ENCODE measurements at regions not wholly inside any gene's neighbourhood (a gene's known extent, or its start where the extent isn't known, plus 50 kb on each side); places are given as distances from the start of the nearest gene placed in this dataset.

DNA sequence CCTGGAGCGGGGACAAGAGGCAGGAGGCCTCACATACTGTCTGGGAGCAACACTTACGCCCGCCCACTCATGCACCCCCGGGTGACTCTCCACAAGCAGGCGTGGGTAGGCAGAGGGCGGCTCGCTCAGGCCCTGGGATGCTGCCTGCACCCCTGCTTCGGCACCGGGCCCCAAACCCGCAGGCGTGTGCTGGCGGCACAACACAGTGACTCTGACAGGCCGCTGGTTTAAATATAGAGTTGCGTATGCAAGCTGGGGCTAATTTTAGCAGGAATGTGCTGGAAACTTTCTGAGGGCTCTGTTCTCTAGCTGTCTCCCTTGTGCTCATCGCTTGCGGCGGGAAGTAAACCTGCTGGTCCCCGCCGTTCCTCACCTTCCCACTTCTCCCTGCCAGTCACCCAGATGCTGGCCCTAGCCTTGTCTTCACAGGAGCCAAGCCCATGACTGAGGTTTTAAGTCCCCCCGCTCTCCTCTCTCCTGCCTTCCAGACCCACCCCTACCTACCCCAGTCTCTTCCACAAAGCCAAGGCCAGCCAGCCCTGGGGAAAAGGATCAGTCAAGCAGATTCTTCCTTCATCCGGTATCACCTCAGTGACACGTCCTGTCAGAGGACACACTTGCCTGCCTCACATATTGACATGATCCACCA, 94.5 kb upstream of the FOXP4 start:
- TF ChIP-seq ZNF8 (CRISPR knock-in tag; IDR thresholded peaks at IDR 0.05) (no peak), GLIS3 (CRISPR knock-in tag; IDR thresholded peaks at IDR 0.05) (no peak), TCF4 (CRISPR knock-in tag; IDR thresholded peaks at IDR 0.05; ENCODE audit: borderline replicate concordance) (no peak)
- TF ChIP-seq, protein P1, sequence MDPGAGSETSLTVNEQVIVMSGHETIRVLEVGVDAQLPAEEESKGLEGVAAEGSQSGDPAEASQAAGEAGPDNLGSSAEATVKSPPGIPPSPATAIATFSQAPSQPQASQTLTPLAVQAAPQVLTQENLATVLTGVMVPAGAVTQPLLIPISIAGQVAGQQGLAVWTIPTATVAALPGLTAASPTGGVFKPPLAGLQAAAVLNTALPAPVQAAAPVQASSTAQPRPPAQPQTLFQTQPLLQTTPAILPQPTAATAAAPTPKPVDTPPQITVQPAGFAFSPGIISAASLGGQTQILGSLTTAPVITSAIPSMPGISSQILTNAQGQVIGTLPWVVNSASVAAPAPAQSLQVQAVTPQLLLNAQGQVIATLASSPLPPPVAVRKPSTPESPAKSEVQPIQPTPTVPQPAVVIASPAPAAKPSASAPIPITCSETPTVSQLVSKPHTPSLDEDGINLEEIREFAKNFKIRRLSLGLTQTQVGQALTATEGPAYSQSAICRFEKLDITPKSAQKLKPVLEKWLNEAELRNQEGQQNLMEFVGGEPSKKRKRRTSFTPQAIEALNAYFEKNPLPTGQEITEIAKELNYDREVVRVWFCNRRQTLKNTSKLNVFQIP (CRISPR knock-in tag; IDR thresholded peaks at IDR 0.05; ENCODE audit: borderline replicate concordance, low read depth) = no peak
- no peak for ATAC-seq

GRCh38 chr6:41452763-41453162, 93.4 kb upstream of the FOXP4 start:
- TF ChIP-seq TCF4 (CRISPR knock-in tag; IDR thresholded peaks at IDR 0.05; ENCODE audit: borderline replicate concordance) = no peak
- no peak for TF ChIP-seq GLIS3 (CRISPR knock-in tag; IDR thresholded peaks at IDR 0.05)
- TF ChIP-seq OSR1 (CRISPR knock-in tag; IDR thresholded peaks at IDR 0.05) = no peak
- TF ChIP-seq, protein P2, sequence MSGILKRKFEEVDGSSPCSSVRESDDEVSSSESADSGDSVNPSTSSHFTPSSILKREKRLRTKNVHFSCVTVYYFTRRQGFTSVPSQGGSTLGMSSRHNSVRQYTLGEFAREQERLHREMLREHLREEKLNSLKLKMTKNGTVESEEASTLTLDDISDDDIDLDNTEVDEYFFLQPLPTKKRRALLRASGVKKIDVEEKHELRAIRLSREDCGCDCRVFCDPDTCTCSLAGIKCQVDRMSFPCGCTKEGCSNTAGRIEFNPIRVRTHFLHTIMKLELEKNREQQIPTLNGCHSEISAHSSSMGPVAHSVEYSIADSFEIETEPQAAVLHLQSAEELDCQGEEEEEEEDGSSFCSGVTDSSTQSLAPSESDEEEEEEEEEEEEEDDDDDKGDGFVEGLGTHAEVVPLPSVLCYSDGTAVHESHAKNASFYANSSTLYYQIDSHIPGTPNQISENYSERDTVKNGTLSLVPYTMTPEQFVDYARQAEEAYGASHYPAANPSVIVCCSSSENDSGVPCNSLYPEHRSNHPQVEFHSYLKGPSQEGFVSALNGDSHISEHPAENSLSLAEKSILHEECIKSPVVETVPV (CRISPR knock-in tag; IDR thresholded peaks at IDR 0.05) = no peak
- no peak for TF ChIP-seq ZNF565 (CRISPR knock-in tag; conservative IDR thresholded peaks at IDR 0.05; ENCODE audit: low read depth)
- no peak for TF ChIP-seq PATZ1 (CRISPR knock-in tag; IDR thresholded peaks at IDR 0.05; ENCODE audit: borderline replicate concordance)
- no peak for TF ChIP-seq CSDC2 (CRISPR knock-in tag; IDR thresholded peaks at IDR 0.05)
- no peak for TF ChIP-seq RARB (CRISPR knock-in tag; IDR thresholded peaks at IDR 0.05)
- no peak for TF ChIP-seq TOX (CRISPR knock-in tag; IDR thresholded peaks at IDR 0.05; ENCODE audit: borderline replicate concordance)
- TF ChIP-seq ESRRG (CRISPR knock-in tag; IDR thresholded peaks at IDR 0.05) = no peak
- no peak for TF ChIP-seq BACH2 (CRISPR knock-in tag; IDR thresholded peaks at IDR 0.05; ENCODE audit: borderline replicate concordance)
- no peak for ATAC-seq

- ATAC-seq = no peak
- TF ChIP-seq, protein P2 (CRISPR knock-in tag; IDR thresholded peaks at IDR 0.05) = no peak
- TF ChIP-seq TSHZ2 (CRISPR knock-in tag; IDR thresholded peaks at IDR 0.05) = no peak
- no peak for TF ChIP-seq TCF4 (CRISPR knock-in tag; IDR thresholded peaks at IDR 0.05; ENCODE audit: borderline replicate concordance)
- TF ChIP-seq OSR1 (CRISPR knock-in tag; IDR thresholded peaks at IDR 0.05) = no peak
- no peak for TF ChIP-seq ISL1 (CRISPR knock-in tag; IDR thresholded peaks at IDR 0.05)
- no peak for TF ChIP-seq GLIS3 (CRISPR knock-in tag; IDR thresholded peaks at IDR 0.05)
- TF ChIP-seq ZNF8 (CRISPR knock-in tag; IDR thresholded peaks at IDR 0.05) = no peak
- no peak for TF ChIP-seq ZFP30 (CRISPR knock-in tag; IDR thresholded peaks at IDR 0.05)
- TF ChIP-seq, protein P3, sequence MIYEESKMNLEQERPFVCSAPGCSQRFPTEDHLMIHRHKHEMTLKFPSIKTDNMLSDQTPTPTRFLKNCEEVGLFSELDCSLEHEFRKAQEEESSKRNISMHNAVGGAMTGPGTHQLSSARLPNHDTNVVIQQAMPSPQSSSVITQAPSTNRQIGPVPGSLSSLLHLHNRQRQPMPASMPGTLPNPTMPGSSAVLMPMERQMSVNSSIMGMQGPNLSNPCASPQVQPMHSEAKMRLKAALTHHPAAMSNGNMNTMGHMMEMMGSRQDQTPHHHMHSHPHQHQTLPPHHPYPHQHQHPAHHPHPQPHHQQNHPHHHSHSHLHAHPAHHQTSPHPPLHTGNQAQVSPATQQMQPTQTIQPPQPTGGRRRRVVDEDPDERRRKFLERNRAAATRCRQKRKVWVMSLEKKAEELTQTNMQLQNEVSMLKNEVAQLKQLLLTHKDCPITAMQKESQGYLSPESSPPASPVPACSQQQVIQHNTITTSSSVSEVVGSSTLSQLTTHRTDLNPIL (CRISPR knock-in tag; IDR thresholded peaks at IDR 0.05; ENCODE audit: low read depth) = no peak
- TF ChIP-seq BACH2 (CRISPR knock-in tag; IDR thresholded peaks at IDR 0.05; ENCODE audit: borderline replicate concordance) = no peak
- TF ChIP-seq ZFP3 (CRISPR knock-in tag; IDR thresholded peaks at IDR 0.05) = no peak
- no peak for TF ChIP-seq SNAI2 (CRISPR knock-in tag; IDR thresholded peaks at IDR 0.05)
- TF ChIP-seq ARNTL (CRISPR knock-in tag; IDR thresholded peaks at IDR 0.05; ENCODE audit: borderline replicate concordance, low read depth) = no peak
- no peak for TF ChIP-seq PPARA (CRISPR knock-in tag; IDR thresholded peaks at IDR 0.05; ENCODE audit: borderline replicate concordance)
- TF ChIP-seq, protein P1 (CRISPR knock-in tag; IDR thresholded peaks at IDR 0.05; ENCODE audit: borderline replicate concordance, low read depth) = no peak
- no peak for TF ChIP-seq RARB (CRISPR knock-in tag; IDR thresholded peaks at IDR 0.05)
- TF ChIP-seq CSDC2 (CRISPR knock-in tag; IDR thresholded peaks at IDR 0.05) = no peak
- TF ChIP-seq PATZ1 (CRISPR knock-in tag; IDR thresholded peaks at IDR 0.05; ENCODE audit: borderline replicate concordance) = no peak
- TF ChIP-seq ZNF565 (CRISPR knock-in tag; conservative IDR thresholded peaks at IDR 0.05; ENCODE audit: low read depth) = no peak
These were observed 92.9 kb upstream of the FOXP4 start for GRCh38 chr6:41453244-41453643.

Measured in SK-N-SH treated with all-trans-retinoic acid at 6 μM for 48 hours (cell line).